Uterus (tissue), 3 donors: ENCODE measurements at regions not wholly inside any gene's neighbourhood (a gene's known extent, or its start where the extent isn't known, plus 50 kb on each side); places are given as distances from the start of the nearest gene placed in this dataset.

Experiments
- DNase-seq, 2 donors: peaks; one replicate each; pipeline ENCODE4 v3.0.0-alpha.2; 2019 to 2020
- H3K27ac ChIP-seq, 2 donors: fragments of 200-600 bp; sonication (generic); 1 replicate in 1 of 2; 2 replicates in 1 of 2; pipeline ENCODE4 v1.5.1; 2016 to 2018
- H3K27me3 ChIP-seq, 2 donors: fragments of 200-600 bp; sonication (generic); one replicate each; pipeline ENCODE4 v1.5.1; 2018 to 2019; ENCODE audit warnings: control low read depth in 1 of 2
- H3K36me3 ChIP-seq, 2 donors: fragments of 200-600 bp; sonication (generic); one replicate each; pipeline ENCODE4 v1.5.1; 2019; ENCODE audit warnings: control low read depth in 1 of 2
- H3K4me1 ChIP-seq, 2 donors: fragments of 200-600 bp; sonication (generic); one replicate each; pipeline ENCODE4 v1.5.1; 2018 to 2019; ENCODE audit warnings: control low read depth in 1 of 2
- H3K4me3 ChIP-seq, 2 donors: fragments of 200-600 bp; sonication (generic); 1 replicate in 1 of 2; 2 replicates in 1 of 2; pipeline ENCODE4 v1.5.1; 2018 to 2019; ENCODE audit warnings: mild to moderate bottlenecking in 1 of 2
- H3K9me3 ChIP-seq, 2 donors: fragments of 200-600 bp; sonication (generic); one replicate each; pipeline ENCODE4 v1.5.1; 2019; ENCODE audit warnings: control low read depth in 1 of 2
- POLR2A ChIP-seq, 2 donors: fragments of 450-650 bp; IDR thresholded peaks; one replicate each; pipeline ENCODE4 v1.6.1; 2016; ENCODE audit warnings: antibody characterized with exemption in 2 of 2, mild to moderate bottlenecking in 1 of 2, moderate library complexity in 1 of 2
- intact Hi-C: fragments of 100-400 bp; cut with DNase I; formaldehyde crosslinking; loops from one replicate; pipeline ENCODE4 v1.15.1; 2023; ENCODE audit warnings: low total_unique reads
- TF ChIP-seq, protein P1 (sequence below), 4 experiments: fragments of 200-600 bp in 2 of 4; fragments of 450-650 bp in 2 of 4; sonication (generic) in 2 of 4; IDR thresholded peaks; one replicate each; pipeline ENCODE4 v1.5.1; 2016 to 2019; ENCODE audit warnings: antibody characterized with exemption in 4 of 4, mild to moderate bottlenecking in 2 of 4, moderate library complexity in 1 of 4
- donor health status: DM: yes; HTN: yes; CAD: no.

DNA sequence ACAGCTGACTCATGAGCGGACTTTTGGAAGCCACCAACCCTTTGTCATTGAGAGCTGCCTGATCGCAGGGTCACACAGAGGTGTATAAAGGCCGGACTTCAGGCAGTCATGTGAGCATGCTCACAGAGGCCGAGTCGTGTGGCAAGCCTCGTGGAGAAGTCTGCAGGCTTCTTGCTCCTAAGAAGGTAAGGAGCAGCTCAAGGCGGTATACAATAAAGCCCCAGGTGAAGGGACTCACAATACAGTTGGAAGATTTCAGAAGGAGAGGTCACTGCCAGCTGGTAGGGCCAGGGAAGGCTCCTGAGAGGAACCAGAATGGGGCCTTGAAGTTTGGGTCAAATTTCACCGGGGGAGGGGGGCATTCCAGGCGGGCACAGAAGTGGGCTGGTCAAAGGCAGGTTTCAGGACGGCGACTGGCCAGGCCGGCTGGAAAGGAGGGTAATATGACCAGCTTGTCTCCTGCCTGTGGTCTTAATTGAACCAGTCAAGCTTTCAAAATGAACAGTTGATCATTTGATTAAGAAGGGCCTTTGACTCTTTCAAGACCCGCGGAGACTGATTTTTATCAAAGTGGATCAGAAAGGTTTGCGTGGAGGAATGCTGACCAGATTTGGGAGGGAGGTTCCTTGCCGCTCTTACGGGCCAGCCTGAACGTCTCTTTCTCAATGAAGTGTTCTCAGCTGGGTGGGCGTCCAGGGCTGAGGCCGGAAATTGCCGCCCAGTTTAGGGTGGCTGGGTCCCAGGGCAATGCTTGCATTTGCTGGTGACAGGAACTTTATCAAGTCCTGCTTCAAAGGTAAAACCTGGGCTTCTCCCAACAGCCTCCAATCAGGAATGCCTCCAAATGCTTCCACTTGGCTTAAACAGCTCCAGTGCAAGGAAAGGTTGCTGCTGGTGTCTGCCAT is 178.6 kb downstream of the EMX2 start:
- Histone ChIP-seq H3K4me3 (no peak overlapping the region), H3K27me3 (no peaks in the 10 kb centered on the region), H3K36me3 (no peaks in the 10 kb centered on the region), H3K27ac (no peak overlapping the region), H3K4me1 (no peaks in the 10 kb centered on the region), H3K9me3 (no peaks in the 10 kb centered on the region)
- intact Hi-C loops: no loop called here
- TF ChIP-seq POLR2A (IDR thresholded peaks at IDR 0.05): no peak
- TF ChIP-seq, protein P1, sequence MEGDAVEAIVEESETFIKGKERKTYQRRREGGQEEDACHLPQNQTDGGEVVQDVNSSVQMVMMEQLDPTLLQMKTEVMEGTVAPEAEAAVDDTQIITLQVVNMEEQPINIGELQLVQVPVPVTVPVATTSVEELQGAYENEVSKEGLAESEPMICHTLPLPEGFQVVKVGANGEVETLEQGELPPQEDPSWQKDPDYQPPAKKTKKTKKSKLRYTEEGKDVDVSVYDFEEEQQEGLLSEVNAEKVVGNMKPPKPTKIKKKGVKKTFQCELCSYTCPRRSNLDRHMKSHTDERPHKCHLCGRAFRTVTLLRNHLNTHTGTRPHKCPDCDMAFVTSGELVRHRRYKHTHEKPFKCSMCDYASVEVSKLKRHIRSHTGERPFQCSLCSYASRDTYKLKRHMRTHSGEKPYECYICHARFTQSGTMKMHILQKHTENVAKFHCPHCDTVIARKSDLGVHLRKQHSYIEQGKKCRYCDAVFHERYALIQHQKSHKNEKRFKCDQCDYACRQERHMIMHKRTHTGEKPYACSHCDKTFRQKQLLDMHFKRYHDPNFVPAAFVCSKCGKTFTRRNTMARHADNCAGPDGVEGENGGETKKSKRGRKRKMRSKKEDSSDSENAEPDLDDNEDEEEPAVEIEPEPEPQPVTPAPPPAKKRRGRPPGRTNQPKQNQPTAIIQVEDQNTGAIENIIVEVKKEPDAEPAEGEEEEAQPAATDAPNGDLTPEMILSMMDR (IDR thresholded peaks at IDR 0.05): no peak
- DNase-seq: no peak

DNA sequence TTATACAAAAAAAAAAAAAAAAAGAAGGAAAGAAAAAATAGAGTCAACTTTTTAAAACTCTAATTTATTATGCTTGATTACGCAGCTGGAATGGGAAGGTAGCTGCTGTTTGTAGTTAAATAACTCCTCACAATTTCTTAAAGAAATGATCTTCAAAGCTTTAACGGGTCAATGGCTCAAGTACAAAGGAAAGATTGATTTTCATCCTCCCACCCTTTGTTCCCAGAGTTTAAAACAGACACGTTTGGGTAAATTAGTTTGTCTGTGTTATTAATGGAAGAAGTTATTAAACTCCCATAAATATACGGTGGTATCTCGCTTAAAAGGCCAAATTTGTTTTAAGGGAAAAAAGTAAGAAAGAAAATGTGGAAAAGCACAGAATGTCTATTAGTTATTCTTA is 179.3 kb downstream of the EMX2 start:
- Histone ChIP-seq H3K27me3 (no peaks in the 10 kb centered on the region), H3K36me3 (no peaks in the 10 kb centered on the region), H3K4me3 (no peak overlapping the region), H3K9me3 (no peaks in the 10 kb centered on the region), H3K27ac (no peak overlapping the region), H3K4me1 (no peaks in the 10 kb centered on the region)
- intact Hi-C loops: no loop called here
- TF ChIP-seq POLR2A (IDR thresholded peaks at IDR 0.05): no peak
- TF ChIP-seq, protein P1 (IDR thresholded peaks at IDR 0.05): no peak
- DNase-seq: no peak

DNA sequence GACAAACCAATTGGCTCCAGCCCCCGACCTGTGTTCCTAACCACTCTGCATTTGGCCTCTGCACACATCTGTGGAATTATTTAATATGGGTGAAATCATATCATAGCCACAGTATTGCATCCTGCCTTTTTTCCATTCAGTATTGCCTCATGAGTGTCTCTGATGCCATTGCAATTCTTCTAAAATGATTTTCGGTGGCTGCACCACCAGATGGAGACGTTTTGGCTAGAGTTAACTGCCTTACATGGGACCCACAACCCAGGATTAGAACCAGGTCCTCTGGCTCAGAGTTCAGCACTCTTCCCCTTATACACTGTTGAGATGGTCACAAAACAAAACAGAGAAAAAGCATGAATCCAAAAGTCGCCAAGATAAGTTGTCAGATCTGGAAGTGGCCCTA is 180.8 kb downstream of the EMX2 start:
- Histone ChIP-seq H3K4me1 (no peaks in the 10 kb centered on the region), H3K9me3 (no peaks in the 10 kb centered on the region), H3K27me3 (no peaks in the 10 kb centered on the region), H3K27ac (no peak overlapping the region), H3K36me3 (no peaks in the 10 kb centered on the region), H3K4me3 (no peak overlapping the region)
- TF ChIP-seq, protein P1 (IDR thresholded peaks at IDR 0.05): no peak
- TF ChIP-seq POLR2A (IDR thresholded peaks at IDR 0.05): no peak
- no peak for DNase-seq
- intact Hi-C loops: no loop called here

DNA sequence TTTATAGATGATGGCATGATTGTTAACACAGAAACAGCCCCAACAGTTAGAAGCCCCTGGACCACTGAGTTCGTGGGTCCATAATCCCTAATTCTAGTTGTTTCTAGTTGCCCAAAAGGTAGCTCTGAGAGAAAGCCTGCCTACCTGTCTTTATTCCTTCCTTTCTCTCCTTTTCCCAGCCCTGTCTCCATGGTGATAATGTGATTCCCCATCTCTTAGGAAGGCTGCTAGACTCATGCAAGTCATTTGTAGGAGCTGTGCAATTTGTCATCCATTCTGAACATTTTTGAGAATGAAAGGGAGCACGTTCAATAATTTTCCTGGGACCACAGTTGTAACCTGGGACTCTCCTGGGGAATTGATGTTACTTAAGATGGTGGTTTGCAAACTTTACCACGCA is 183.4 kb downstream of the EMX2 start:
- TF ChIP-seq, protein P1 (IDR thresholded peaks at IDR 0.05): no peak
- TF ChIP-seq POLR2A (IDR thresholded peaks at IDR 0.05): no peak
- intact Hi-C loops: no loop called here
- no peaks in the 10 kb centered on the region for H3K27me3 ChIP-seq

DNA sequence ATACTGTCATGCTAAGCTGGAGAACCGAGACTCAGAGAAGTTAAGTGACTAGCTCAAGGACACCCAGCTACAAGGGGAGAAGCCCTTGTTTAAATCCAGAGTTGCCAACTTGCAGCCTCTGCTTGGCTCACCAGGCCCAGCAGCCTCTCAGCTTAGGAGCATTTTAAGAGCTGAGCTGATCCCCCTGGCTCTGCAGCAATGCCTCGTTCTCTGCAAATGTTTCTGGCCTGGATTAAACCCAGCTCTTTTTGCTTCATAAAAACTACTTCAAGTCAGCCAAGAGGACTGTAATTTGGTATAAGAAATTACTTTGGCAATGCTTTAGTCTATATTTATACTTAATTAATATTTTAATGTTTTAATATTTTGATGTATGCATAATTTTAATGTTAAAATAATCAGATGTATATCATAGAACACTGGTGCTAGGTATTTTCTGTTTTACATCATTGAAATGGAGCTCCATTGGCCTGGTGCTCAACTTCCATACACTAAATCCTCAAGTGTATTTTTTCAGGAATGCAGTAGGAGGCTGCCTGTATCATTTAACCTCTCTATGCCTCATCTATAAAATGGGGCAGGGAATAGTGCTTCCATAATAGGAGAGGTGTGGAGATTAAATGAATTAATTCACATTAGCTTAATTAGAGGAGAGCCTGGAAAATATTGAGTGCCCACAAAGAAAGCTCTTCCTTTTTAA is 184.2 kb downstream of the EMX2 start:
- Histone ChIP-seq H3K27ac (no peak overlapping the region), H3K27me3 (no peaks in the 10 kb centered on the region), H3K36me3 (no peaks in the 10 kb centered on the region), H3K4me3 (no peak overlapping the region), H3K9me3 (no peaks in the 10 kb centered on the region), H3K4me1 (no peaks in the 10 kb centered on the region)
- TF ChIP-seq, protein P1 (IDR thresholded peaks at IDR 0.05): no peak
- no peak for TF ChIP-seq POLR2A (IDR thresholded peaks at IDR 0.05)
- intact Hi-C loops: no loop called here
- DNase-seq: no peak

More for the DNA sequence above, 183.4 kb downstream of the EMX2 start:
- Histone ChIP-seq H3K4me1 (no peaks in the 10 kb centered on the region), H3K4me3 (no peak overlapping the region), H3K36me3 (no peaks in the 10 kb centered on the region), H3K27ac (no peak overlapping the region), H3K9me3 (no peaks in the 10 kb centered on the region)
- no peak for DNase-seq
